A172 (cell line): ENCODE measurements at regions not wholly inside any gene's neighbourhood (a gene's known extent, or its start where the extent isn't known, plus 50 kb on each side); places are given as distances from the start of the nearest gene placed in this dataset.
"Not testable (repeated sequence)": the region's sequence is repeated elsewhere in the genome, so short reads cannot be mapped to it uniquely, and the experiment has no call there.

Experiments
- DNase-seq: peaks from one replicate; pipeline ENCODE4 v3.0.0-alpha.2; 2015; ENCODE audit warnings: low spot score

DNA sequence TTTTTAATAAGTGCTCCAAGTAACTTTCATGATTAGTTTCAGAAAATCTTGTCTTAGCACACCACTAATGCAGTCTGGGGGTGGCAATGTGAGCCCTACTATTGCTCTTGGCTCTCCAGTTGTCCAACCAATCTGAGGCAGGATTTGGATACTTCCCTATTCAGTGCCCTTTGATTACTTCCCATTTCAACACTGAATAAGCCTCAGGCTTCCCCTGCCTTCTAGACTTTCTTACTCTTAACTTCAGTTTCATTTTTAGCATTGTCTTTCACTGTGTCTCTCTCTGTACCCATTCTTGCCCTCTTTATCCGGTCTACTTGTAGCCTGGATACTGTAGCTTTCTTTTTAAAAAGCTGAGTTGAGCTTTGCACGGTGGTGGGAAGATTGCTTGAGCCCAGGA, 186.1 kb downstream of the C9orf152 start:
- DNase-seq = no peak

DNA sequence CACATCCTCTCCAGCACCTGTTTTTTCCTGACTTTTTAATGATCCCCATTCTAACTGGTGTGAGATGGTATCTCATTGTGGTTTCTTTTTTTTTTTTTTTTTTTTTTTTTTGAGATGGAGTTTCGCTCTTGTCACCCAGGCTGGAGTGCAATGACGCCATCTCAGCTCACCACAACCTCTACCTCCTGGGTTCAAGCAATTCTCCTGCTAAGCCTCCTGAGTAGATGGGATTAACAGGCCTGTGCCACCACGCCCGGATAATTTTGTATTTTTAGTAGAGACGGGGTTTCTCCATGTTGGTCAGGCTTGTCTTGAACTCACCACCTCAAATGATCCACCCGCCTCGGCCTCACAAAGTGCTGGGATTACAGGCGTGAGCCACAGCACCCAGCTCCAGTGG, 184.7 kb downstream of the C9orf152 start:
- not testable (repeated sequence) for DNase-seq

DNA sequence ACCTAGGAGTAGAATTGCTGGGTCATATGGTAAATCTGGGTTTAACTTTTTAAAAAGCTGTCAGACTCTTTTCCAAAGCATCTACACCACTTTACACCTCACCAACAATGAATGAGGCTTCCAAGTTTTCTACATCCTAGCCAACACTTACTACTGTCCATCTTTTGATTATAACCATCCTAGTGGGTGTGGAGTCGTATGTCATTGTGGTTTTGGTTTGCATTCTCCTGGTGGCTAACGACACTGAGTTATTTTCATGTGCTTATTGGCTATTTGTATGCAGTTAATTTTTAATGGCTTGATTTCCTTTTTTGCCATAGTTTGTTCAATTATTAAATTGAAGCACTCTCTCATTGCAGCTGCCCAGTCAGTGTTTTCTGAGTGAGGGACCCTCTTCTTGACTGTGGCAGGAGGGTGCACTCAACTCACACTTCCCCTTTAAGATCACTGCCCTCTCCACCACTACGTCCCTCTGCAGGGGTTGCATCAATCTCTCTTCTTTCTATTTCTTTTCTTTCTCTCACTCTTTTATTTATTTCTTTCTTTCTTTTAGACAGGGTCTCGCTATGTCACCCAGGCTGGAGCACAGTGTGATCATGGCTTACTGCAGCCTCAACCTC, 182.3 kb downstream of the C9orf152 start:
- no peak for DNase-seq

DNA sequence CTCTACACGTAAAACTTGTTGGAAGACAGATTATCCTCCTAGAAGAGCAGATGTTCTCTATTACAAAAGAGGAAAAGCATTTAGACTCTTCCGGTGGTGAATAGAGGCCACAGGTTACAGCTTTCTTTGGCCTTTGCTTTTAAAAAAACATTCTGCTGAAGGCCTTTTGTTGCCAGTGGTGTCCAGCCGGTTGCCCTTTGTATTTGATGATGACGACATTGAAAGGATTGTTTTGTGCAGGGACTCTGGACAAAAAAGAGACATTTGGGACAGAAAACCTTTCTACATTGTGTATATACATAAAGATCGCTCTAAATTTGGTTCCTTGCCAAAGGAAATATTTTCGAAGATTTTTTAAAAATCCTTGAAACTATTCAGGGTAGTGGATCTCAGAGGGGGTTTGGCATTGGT, 180.3 kb downstream of the C9orf152 start:
- DNase-seq = peak; percentile 81

DNA sequence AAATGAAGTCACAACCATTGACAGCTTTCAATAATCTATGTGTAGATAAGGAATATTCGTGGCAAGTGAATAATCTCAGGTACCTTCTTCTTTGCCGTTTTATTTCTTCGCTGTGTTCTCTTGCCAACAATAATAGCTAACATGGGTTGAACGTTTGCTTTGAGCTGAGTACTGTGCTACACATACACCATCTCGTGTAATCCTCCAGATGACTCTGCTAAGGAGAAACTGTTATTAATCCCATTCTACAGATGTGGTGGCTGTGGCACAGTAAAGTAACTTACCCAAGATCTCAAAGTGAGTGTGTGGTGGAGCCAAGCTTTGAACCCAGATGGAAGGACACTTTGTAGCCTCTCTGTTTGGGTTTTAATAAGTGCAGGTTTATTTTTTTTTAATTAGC, 179.7 kb downstream of the C9orf152 start:
- no peak for DNase-seq

DNA sequence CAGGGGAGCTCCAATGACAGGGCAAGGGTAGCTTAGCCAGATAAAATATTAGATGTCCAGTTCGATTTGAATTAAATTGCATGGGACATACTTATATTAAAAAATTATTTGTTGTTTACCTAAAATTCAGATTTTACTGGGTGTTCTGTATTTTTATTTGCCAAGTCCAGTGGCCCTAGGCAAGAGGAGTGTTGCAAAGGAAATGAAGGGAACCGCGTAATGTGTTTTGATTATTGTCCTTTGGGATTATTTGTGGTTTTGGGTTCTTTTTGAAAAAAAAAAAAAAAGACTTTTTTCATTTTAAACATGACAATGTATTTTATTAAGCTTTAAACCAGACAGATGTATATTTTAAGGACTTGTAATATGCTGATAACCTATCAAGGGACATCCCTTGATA, 179.3 kb downstream of the C9orf152 start:
- no peak for DNase-seq

DNA sequence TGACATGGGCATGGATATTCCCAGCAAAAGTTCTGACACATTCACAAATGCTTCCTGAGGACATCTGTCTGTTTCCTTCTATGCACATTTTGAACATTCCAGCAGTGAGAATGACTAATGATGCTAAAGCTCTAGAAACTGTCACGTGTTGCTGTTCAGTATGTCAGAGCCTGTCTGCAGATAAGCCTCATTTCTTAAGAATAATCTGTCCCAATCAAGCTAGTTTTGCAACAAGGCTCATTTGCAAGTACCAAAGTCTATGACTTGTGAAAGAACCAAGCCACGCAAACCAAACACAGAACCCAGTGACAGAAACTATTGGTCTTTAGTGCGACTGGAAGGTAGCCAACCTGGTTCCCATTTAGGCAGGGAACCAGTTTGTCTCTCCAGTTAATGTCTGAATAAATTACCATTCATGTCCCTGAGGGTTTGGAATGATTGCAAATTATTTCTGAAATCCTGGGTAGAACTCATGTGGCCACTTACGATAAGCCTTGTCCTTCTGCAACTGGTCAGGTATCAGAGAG, 178.5 kb downstream of the C9orf152 start:
- peak; percentile 94 for DNase-seq

DNA sequence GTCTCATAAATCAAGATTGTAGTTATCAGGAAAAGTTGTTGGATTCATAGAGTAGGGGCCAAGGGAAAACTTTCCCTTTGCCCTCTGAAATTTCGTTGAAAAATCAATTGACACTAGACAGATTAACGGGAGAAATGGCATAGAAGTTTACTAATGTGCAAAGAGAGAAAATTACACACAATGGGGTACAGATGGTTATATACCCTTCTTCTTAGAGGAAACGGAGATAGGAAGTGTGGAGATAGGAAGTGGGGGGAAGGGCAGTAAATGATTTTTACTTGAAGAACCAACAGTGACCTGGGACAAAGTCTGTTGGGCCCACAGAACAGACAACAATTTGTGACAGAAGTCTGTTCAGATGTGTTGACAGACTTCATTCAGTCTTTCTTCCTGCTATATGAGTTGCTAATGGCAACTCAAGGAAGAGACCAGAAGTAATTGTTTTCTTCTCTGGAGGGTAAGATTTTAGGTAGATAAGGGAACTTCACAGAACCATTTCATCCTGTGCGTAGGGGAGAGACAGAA, 177.9 kb downstream of the C9orf152 start:
- no peak for DNase-seq

DNA sequence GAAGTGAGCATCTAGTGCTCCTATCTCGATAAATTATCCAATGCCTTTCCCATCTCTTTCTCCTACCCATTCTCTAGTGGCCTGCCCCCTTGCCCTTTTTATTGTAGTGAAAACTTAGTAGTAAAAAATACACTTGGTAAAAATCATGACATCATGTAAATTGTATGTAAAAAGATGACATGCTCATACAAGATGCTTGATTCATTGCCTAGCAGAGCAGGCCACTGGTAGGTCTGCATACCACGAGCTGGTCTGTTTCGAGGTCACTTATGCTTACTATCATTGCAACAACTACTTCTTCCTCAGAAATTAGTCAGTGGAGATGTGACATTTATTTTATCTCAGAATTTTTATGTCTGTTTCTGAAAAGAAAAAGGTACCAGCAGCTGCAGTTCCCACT, 177.3 kb downstream of the C9orf152 start:
- DNase-seq = peak; percentile 46

DNA sequence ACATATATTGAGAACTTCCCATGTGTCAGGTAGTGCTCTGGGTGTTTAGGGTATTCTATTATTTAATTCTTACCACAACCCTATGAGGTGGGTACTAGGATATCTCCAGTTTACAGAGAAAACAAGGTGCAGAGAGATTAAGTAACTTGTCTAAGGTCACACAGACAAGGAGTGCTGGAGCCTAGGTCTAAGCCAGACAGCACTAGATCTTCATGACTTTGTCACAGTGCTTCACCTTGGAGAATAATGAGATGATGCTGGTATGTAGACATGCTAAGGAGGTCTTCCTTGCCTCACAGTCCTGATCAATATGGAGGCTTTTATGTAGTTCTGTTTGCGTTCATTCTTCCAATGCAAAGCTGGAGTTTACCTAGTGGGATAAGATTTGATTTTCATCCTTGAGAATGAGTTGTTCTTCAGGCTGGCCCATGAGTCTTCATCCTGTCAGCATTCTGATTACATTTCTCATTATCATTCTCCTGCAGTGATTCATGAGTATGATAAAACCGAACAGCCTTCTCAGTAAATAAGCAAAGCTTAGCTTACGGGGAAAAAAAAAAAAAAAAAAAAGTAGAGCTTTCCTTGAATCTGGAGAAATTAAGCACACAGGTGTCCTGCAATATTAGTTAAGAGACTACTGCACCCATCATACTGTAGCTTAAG, 176.3 kb downstream of the C9orf152 start:
- DNase-seq = peak; percentile 93

DNA sequence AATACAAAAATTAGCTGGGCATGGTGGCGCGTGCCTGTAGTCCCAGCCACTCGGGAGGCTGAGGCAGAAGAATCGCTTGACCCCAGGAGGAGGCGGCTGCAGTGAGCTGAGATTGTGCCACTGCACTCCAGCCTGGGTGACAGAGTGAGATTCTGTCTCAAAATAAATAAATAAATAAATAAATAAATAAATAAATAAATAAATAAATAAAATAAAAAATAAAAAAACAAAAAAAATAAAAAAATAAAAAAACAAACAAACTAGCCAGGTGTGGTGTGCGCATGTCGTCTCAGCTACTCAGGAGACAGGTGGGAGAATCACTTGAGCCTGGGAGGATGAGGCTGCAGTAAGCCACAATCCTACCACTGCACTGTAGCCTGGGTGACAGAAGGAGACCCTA, 175.4 kb downstream of the C9orf152 start:
- not testable (repeated sequence) for DNase-seq

DNA sequence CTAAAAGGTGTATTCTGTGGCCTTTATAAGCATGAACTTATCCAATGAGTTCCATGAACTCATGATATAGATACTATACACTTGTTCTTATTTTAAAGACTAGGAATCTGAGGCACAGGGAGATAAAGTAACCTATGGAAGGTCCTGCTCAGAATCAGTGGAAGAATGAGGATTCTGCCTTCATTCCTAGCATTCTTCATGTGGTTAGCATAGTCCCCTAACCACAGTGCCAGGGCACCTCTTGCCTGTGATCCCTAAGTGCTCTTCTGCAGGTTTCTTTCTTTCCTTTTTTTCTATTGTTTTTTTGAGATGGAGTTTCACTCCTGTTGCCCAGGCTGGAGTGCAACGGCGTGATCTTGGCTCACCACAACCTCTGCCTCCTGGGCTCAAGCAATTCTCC, 174.1 kb downstream of the C9orf152 start:
- peak; percentile 83 for DNase-seq

DNA sequence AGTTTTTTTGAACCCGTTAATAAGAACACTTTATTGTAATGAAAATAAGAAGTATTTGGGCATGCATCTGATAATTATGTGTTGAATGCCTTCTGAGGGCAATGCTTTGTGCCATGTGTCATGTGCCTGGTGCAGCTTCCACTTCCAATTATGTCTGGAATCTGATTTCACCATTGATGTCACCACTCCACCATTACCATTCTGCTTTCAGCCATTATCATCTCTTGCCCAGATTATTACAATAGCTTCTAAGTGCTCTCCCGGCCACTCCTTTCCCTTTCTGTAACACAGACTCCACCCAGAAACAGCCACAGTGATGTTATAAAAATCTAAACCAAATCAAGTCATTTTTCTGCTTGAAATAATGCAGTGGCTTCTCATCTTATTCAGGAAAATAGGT, 171.7 kb downstream of the C9orf152 start:
- DNase-seq = no peak

DNA sequence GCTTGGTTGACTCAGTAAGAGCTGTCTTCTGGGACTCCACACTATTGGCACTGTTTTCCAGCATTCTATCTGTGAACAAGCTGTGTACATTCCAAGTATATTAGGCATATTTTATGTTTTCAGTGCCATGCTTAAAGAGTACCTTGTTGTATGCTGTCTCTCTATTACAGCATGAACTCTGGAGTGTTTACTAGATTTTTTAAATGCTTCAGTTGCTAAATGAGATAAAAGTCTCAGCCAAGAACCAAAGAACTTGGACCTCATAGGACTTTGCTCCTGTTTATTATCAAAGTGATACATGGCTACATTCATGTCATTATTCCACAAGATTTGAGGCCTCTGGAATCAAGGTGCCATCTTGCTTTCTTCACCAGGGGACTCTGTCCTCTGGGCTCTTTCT, 167.2 kb downstream of the C9orf152 start:
- DNase-seq = peak; percentile 37

DNA sequence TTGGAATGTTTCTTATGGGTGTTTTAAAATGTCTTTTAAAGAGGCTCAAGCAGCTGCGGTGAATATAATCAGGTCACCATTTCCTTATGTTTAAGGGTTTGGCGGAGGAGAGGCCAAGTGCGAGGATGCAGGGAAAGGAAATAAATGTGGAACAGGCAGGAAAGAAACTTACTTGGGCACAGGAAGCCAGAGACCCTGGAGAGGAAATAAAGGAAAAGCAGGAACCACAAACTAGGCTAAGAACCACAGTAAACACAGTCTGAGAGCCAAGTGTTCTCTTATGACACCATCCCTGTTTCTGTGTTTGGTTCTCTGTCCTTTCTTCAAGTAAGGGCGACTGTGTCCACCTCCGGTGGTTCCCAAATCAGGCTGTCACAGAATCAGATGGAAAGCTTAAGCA, 166.5 kb downstream of the C9orf152 start:
- no peak for DNase-seq

DNA sequence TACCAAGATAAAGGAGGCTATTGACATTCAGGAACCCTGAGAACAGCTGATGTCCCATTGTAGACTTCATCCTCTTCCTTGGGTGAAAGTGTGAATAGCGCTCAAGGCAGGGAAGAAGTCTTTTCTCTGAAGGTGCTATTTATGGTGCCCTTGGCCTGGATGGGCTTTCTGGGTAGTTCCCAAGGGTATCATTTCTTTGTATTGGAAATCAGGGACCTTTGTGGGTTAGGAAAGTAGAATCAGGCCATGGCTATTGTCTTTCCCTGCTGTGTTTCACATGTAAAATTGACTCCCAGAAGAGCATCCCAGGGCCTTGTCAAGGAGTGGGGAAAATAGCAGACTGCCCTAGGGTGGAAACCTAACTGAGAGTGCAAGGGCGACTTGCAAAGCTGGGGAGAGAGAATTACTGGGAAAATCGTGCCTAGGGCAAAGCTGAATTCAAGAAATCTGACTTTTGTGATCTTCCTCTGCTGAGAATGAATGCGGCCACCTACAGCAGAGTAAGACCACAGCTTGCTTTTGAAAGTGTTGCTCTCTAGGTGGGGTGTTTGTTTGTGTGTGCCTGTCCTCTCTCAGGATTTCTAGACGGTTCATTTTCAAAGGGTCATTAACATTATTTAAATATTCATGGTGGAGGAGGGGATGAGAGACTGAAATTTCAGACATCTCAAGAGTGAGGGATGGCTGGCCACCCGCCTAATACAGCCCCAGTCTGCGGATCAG, 160.6 kb downstream of the C9orf152 start:
- DNase-seq = no peak

DNA sequence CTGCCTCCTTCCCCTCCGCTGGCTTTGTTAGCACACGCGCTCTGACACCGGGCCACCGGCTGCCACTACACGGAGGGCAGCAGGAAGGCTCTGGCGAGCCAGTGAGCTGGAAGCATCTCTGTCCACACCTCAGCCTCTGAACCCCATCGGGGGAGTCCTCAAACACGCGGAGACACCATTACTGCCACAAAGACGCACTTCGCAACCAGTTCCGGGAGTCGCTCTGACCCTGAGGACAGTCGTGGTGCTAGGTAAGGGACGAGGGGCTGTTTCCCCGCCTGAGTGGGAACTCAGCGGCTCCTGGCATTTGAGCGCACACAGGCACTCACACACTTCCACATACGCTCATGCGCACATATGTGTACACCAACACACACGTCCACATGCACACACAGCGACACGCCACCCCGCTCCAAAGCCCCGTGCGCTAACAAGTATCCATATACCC, 160.0 kb downstream of the C9orf152 start:
- DNase-seq = no peak

DNA sequence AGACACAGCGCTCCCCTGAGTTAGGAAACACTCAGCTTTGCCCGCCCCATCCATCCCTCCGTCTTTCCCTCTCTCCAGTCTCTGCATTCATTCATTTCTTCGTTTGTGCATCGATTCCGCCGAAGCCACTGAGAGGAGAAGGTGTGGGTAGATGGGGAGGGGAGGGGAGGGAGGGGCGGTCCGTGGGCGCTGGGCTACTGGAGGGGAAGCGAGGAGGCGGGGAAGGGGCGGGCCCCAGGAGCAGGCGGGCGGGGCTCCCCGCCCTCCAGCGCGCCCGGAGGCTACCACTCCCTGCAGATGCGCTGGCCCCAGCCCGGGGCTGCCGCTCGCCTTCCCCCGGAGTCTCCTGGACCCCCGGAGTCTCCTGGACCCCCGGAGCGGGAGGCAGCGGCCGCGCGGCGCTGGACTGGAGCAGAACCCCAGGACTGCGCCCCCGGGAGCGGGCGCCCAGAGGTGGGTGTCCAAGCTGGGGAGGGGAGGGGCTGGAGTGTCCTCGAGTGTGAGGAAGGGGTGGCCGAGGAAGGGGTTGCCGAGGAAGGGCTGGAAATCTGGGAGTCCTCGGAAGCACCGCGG, 159.5 kb downstream of the C9orf152 start:
- peak; percentile 88 for DNase-seq

DNA sequence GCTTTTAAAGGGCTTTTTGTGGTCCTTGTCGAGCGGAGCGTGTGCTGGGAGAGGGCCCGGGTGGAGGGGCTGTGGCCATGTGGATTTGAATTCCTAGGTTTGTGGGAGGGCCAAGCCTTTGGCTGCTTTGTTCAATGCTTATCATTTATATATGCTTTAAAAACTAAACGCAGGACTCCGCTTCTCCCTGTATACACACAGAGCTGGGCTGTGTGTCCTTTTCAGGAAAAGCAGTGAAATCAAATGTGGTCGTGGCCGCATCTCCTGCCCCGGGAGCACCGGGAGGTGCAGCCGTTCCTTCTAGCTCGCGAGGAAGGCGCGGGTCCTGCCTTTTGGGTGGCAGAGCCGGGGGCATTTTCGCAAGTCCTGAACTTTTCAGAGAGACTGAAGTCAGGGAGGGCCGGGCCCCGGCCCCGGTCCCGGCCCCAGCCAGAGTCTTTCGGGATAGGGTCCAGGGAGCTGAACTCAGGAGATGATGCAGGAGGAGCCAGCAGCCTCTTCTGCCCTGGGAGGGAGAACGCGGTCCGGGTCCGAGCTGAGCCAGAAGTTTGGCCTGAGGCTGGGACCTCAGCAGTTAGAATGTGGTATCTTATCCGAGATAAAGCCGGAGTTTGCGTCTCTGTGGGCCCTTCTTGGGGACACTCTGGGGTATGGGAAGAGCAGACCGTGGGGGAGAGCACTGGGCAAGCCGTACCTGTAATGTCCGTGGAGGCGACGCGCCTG, 158.8 kb downstream of the C9orf152 start:
- DNase-seq = no peak

DNA sequence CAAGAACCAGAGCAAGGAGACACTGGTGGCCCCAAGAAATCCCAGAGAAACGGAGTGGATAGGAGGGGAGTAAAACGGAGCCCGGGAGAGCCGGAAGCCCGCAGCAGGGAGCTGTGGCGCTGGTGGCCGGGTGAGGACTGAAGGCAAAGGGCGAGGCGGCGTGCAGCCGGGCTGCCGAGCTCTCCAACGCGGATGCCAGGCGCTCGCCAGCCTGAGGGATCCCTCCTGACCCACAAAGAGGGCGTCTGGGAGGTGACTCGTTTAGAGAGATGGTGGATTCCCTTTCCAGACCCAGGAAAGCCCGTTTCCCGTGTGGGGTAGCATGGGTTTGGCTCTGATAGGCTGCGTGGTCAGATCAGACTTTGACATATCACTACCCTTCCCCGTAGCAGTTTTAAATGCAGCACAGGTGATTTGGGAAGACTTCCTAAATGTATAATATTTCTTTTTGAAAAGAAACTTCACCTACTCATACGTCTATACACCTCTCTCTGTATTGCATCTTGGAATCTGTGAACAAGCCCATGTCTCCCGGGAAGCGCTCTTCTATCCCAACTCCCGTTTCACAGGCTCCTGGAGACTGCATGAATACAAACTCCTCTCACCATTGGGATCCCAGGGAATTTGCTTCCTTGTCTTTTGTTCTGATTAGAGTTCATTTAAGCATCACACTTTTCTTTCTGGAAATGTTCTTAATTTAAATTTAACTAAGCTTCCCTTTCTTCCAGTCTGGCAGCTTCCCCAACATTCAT, 158.1 kb downstream of the C9orf152 start:
- peak; percentile 42 for DNase-seq

DNA sequence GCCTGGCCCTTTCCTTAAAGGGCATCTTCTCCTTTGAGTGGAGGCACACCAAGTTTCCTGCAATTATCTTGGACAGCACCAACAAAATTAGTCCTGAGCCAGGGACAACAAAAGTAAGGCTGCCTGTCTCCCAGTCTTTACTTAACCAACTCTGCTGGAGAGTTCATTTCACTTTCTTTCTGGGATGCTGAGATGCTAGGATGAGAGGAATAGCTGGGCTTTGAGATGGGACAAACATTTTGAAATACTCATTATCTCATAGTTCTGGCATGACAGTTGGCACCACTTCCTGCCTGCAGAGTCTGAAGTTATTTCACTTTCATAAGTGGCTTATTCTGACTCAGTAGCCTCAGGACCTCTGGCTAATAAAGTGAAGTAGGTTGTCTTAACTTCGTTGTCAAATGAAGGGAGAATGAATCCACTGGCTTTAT, 157.0 kb downstream of the C9orf152 start:
- DNase-seq = peak; percentile 98
